Brain microvascular endothelial cell (primary cell): ENCODE measurements at regions not wholly inside any gene's neighbourhood (a gene's known extent, or its start where the extent isn't known, plus 50 kb on each side); places are given as distances from the start of the nearest gene placed in this dataset.

ENCODE experiments used
- DNase-seq: peaks from one replicate; pipeline ENCODE4 v3.0.0-alpha.2; 2020
- H3K27ac ChIP-seq: fragments of 250-450 bp; sonication (Bioruptor Pico); 2 replicates; pipeline ENCODE4 v1.5.1; 2020; ENCODE audit warnings: mild to moderate bottlenecking, moderate library complexity
- H3K27me3 ChIP-seq: fragments of 250-450 bp; sonication (Bioruptor Pico); replicated peaks from 2 replicates; pipeline ENCODE4 v1.5.1; 2020; ENCODE audit warnings: mild to moderate bottlenecking
- H3K36me3 ChIP-seq: fragments of 250-450 bp; sonication (Bioruptor Pico); replicated peaks from 2 replicates; pipeline ENCODE4 v1.5.1; 2020; ENCODE audit warnings: mild to moderate bottlenecking
- H3K4me3 ChIP-seq: 2 replicates; pipeline ENCODE4 v1.5.1; 2011; ENCODE audit warnings: low read depth, mild to moderate bottlenecking, control low read depth, low read length, moderate library complexity
- CTCF ChIP-seq: IDR thresholded peaks from 2 replicates; pipeline ENCODE4 v1.5.1; 2011; ENCODE audit warnings: low read depth, mild to moderate bottlenecking, moderate library complexity, low read length, control low read depth, inconsistent platforms; ENCODE audit errors: missing control alignments
- in situ Hi-C: cut with HindIII; loops from 2 replicates; pipeline ENCODE4 v1.10.0; 2017; ENCODE audit warnings: low sequenced_read_pairs, low pct_ligation_motif_present

- no peak overlapping the region for H3K4me3 ChIP-seq
- no peaks in the 10 kb centered on the region for H3K27me3 ChIP-seq
- TF ChIP-seq CTCF: no peak
- no peak for DNase-seq
- H3K27ac ChIP-seq: no peak overlapping the region
- no peaks in the 10 kb centered on the region for H3K36me3 ChIP-seq
- in situ Hi-C loops: no loop called here
These were observed 75.0 kb upstream of the HECTD2 start for GRCh38 chr10:91335147-91335546.

GRCh38 chr10:91339729-91340128, 70.4 kb upstream of the HECTD2 start:
- no peak for DNase-seq
- Histone ChIP-seq H3K27me3 (no peaks in the 10 kb centered on the region), H3K36me3 (no peaks in the 10 kb centered on the region), H3K27ac (no peak overlapping the region), H3K4me3 (no peak overlapping the region)
- in situ Hi-C loops: no loop called here
- TF ChIP-seq CTCF: no peak

- no peaks in the 10 kb centered on the region for H3K27me3 ChIP-seq
- no peak overlapping the region for H3K4me3 ChIP-seq
- no peak for TF ChIP-seq CTCF
- peak; percentile 82 for DNase-seq
- in situ Hi-C loops: no loop called here
- H3K27ac ChIP-seq: peak overlapping the region; percentile 59
- H3K36me3 ChIP-seq: no peaks in the 10 kb centered on the region
These were observed 69.4 kb upstream of the HECTD2 start for GRCh38 chr10:91340613-91341362.

GRCh38 chr10:91341686-91342085, 68.5 kb upstream of the HECTD2 start:
- Histone ChIP-seq H3K4me3 (no peak overlapping the region), H3K27me3 (no peaks in the 10 kb centered on the region), H3K36me3 (no peaks in the 10 kb centered on the region), H3K27ac (peak overlapping the region; percentile 59)
- in situ Hi-C loops: no loop called here
- TF ChIP-seq CTCF: no peak
- DNase-seq: no peak

GRCh38 chr10:91343010-91343409, 67.1 kb upstream of the HECTD2 start:
- H3K36me3 ChIP-seq: no peaks in the 10 kb centered on the region
- DNase-seq: no peak
- no peaks in the 10 kb centered on the region for H3K27me3 ChIP-seq
- in situ Hi-C loops: no loop called here
- no peak overlapping the region for H3K27ac ChIP-seq
- no peak overlapping the region for H3K4me3 ChIP-seq
- no peak for TF ChIP-seq CTCF
